ENCODE measurements at regions not wholly inside any gene's neighbourhood (a gene's known extent, or its start where the extent isn't known, plus 50 kb on each side); places are given as distances from the start of the nearest gene placed in this dataset.

- TF ChIP-seq CTCF (IDR thresholded peaks at IDR 0.05 in 8 of 11, conservative IDR thresholded peaks at IDR 0.05 in 3 of 11) (no peak), POLR2AphosphoS5 (IDR thresholded peaks at IDR 0.05) (no peak), POLR2A (IDR thresholded peaks at IDR 0.05) (no peak)
These were observed 203.8 kb upstream of the DAB1 start for GRCh38 chr1:57627612-57628011.

Measured in spleen (tissue), 7 donors.